HG03095 (cell line): ENCODE measurements at regions not wholly inside any gene's neighbourhood (a gene's known extent, or its start where the extent isn't known, plus 50 kb on each side); places are given as distances from the start of the nearest gene placed in this dataset.
"Not testable (repeated sequence)": the region's sequence is repeated elsewhere in the genome, so short reads cannot be mapped to it uniquely, and the experiment has no call there.

Source experiments
- ATAC-seq: cut with Tn5 transposase; IDR thresholded peaks from one replicate; pipeline ENCODE4 v1.9.1; 2021; ENCODE audit warnings: moderate library complexity; ENCODE audit not compliant: unreplicated experiment

- ATAC-seq: no peak
Observed at GRCh38 chr11:104704888-104705287, 193.4 kb downstream of the CASP12 start.

DNA sequence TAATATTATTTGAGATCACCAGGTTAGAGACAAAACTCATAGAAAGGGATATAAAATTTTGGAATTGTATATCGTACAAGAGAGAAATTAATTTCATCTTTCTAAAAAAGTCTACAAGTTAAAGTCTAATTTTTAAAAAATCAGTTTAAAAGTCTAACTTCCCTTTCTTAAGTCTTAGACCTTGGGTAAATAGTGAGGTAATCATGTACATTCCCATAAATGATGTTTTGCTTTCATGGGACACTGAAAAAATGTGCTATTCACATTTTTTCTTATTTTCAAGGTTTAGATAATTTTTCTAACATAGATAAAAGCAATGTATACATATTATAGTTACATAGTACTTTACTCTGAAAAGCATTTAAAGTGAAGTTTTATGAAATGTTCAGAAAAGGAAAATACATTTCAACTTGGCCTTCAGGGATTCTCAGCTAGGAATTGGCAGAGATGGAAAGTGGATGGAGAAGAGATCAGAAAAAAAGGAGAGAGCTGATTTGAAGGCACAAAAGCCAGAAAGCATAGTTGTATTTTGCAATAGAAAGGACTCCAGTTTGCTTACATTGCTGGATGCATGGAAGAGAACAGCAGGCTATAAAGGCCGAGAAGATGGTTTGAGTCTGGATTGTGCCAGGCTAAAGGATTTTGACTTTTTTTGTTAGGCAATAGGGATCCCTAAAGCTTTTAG, 194.0 kb downstream of the CASP12 start:
- no peak for ATAC-seq

DNA sequence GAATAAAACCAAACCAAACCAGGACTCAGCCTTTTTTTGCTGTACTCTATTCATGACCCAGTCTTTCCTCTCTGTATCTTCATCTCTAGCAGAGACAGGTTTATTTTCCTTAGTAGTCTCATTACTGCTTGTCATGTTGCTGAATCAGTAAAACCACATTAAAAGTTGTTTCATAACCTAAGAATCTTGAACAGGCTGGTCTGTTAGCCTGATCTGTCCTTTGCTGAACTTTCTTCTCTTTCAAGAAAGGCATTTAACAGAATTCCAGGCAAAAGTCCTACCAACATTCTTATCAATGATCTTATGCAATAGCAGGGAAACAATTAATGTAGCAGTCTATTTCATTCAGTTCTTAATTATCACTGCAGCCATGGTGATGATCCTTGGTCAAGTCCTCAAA, 197.7 kb downstream of the CASP12 start:
- ATAC-seq: no peak

DNA sequence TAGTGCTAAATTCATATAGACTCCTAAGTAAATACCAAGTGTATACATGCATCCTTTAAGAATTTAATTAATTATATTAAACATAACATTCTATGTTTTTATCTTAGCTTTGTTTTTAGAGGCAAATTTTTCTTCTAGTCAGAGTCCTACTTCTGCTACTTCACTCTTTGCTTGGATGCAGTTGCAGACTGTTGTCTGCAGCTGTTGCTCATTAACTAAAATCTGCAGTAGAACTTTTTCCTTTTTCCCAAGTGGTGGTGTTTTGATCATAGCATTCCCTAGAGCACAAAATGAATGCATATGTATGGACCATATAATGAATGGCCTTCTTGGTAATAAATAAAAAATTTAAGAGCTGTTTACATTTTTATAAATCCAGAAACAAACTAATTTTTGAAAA, 198.3 kb downstream of the CASP12 start:
- ATAC-seq: no peak

- no peak for ATAC-seq
Observed at GRCh38 chr11:104695065-104695463, 203.2 kb downstream of the CASP12 start.

DNA sequence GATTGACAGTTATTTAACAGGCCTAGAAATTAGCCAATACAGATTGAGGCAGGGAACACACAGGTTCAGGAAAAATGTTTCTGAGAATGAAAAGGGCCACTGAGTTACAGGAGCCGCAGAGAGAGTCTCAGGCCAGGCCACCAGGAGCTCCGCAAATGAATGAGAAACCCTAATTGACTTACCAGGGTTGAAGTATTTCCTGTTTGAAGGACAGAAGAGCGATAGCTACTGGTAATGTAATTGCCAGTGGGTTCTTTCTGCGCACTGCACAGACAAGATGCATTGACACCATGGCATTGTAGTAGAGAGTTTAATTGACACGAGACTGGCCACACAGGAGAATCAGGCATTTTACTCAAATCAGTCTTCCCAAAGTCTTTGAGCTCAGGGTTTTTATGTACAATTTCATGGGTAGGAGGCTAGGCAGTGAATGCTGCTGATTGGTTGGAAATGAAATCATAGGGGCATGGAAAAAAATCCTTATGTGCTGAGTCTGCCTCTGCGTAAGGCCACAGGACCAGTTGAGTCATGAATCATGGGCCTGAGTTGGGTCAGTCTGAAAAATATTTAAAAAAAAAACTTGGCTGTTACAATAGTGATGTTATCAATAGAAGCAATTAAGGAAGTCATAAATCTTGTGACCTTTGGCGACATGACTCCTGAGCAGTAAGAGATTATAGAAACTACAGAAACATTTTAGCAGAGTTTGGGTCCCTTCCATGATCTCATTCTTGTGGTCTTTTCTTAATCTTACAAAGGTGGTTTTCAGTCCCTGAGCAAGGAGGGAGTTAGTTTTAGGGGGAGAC, 203.8 kb downstream of the CASP12 start:
- ATAC-seq: no peak

DNA sequence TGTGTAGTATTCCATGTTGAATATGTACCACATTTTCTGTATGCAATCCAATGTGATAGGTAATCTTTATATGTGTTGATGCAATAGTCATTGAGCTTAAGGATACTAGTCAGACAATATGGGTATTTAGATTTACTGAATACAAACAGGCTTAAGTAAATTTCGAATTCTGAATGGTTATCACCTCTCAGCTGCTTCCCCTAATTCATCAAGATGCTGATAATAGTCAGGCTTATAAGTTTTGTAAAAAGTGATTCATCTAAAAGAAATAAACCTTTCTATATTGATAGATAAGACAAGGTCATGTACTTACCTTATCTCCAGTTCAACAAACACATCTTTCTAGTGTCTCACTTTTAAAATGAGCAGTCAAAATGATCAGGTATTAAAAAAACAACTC, 205.5 kb downstream of the CASP12 start:
- ATAC-seq: no peak

- ATAC-seq: no peak
Observed at GRCh38 chr11:104691129-104691528, 207.1 kb downstream of the CASP12 start.

DNA sequence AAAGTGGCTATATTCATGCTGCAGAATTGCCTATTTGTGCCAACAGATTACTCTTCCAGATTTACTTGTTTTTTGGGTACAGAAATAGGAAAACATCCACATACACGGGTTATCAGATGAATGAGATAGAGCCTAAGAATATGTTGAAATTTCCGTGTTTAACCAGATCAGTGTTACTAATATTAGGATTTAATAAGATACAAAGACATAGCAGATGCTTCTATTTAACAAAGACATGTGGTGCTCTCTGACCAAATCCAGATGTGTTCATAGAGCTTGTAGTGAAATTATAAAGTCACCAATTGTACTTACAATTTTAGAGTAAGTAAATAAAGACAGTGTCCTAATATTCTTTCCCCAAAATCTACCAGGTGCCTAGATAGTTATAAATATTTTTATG, 208.0 kb downstream of the CASP12 start:
- ATAC-seq: no peak

GRCh38 chr11:104688731-104689130, 209.5 kb downstream of the CASP12 start:
- ATAC-seq: no peak

DNA sequence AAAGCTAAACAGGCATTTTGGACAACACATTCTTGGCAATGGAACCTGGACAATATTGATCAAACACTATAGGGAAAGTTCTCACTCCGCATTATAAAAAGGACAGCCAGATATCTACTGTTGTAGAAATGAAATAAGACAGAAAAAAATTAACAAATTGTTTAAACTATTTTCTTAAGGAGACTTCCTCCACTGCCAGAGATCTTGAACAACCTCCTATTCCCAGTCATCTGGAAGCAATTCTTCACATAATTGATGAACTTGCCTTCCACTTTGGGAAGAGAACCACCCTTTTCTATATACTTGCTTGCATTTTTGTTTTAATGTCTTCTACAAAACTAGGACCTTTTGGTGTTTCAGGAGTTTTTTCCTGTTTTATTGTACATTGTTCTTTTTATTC, 216.1 kb downstream of the CASP12 start:
- ATAC-seq: no peak

- ATAC-seq: no peak
Observed at GRCh38 chr11:104679258-104679657, 219.0 kb downstream of the CASP12 start.

DNA sequence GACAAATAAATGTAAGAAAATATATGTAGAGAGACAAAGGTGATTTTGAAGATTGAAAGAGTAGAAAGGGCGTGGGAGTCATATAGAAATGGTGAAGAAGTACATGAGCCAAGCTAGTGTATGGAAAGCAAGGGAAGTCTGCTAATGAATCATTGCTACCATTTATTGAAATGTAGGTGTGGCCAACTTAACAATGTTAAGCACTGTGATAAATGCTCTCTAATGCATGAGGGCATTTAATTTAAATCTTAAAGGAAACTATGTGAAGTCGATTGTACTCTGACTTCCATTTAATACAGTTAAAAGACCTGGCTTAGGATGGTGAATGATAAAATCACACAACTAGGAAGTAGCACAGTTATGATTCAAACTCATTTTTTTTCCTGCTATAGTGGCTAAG, 219.9 kb downstream of the CASP12 start:
- ATAC-seq: no peak

DNA sequence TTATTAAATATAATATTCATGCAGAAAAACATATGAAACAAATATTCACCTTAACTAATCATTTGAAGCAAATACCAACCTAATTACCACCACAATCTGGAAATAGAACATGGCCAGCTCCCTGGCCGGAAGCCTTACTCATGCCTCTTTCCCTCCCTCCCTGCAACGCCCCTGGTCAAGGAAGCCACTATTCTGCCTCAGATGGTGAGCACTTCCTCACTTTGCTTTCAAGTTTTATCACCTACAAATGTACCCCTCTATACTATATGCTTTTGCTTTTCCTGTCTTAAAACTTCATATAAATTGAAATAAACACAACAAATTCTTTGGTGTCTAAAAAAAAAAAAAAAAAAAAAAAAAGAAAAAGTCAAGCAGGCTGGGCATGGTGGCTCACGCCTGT, 221.2 kb downstream of the CASP12 start:
- ATAC-seq: not testable (repeated sequence)

DNA sequence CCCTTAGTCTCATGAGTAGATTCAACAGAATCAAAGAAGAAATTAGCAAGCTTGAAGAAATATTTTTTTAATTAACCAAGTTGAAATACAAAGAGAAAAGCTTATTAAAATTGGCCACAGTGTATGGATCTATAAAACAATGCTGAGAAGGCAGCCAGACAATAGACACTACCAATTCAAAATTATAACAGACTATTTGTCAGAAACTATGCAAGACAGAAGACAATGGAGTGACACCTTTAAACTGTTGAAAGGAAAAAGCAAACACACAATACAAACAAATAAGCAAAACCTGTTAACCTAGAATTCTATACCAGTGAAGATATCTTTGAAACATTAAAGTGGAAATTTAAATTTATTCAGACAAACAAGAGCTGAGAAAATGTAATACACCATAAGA, 225.4 kb downstream of the CASP12 start:
- no peak for ATAC-seq

DNA sequence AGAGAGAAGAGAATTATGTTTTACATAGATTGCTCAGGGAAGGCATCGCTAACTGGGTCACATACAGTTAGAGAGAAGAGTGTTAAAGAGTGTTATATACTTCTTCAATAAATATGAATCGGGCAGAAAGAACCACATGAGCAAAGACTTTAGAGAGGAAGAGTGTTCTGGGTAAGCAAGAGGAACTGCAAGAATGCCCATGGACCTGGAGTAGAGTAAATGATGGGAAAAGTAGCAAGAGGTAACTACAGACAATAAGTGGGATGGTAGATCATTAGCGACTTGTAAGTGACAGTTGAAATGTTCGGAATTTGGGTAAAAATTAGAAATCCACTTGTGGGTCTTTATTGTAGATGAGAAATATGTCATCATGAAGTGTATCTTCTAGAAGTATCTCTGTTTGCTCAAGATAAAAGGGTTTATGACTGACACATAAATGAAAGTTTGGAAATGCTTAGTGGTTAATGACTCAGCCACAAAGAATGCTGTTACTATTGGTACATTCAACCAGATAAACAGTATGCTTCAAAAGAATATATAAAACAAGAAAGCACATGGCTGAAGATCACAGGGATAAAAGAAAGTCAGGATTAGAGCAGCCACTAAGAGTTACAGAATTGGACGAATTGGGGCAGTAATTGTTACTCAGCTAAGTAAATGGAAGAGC, 229.3 kb downstream of the CASP12 start:
- no peak for ATAC-seq

GRCh38 chr11:104666624-104667023, 231.6 kb downstream of the CASP12 start:
- ATAC-seq: no peak

- no peak for ATAC-seq
Observed at GRCh38 chr11:104665641-104666040, 232.6 kb downstream of the CASP12 start.

- ATAC-seq: no peak
Observed at GRCh38 chr11:104663190-104664140, 234.8 kb downstream of the CASP12 start.

DNA sequence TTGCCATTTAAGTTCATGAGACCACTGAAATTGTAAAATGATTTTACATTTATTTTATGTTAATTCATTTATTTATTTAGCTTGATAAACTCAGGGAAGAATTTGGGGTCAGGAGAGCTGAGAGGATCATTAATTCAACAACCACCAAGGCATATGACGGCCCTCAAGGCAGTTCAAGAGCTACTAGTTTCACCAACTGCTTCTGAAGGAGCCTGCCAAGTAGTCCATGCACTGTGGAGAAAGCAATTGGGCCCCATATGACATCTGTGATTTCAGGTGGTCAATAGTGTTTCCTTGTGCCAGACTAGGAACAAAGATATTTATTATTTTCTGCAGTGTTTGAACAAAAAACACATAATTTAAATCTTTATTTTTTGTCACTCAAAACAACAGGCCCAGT, 236.4 kb downstream of the CASP12 start:
- ATAC-seq: no peak

- no peak for ATAC-seq
Observed at GRCh38 chr11:104661471-104661870, 236.8 kb downstream of the CASP12 start.
